Inflammatory macrophage treated with lipopolysaccharide for 4 hours (primary cell): ENCODE measurements at regions not wholly inside any gene's neighbourhood (a gene's known extent, or its start where the extent isn't known, plus 50 kb on each side); places are given as distances from the start of the nearest gene placed in this dataset.
"Not testable (repeated sequence)": the region's sequence is repeated elsewhere in the genome, so short reads cannot be mapped to it uniquely, and the experiment has no call there.

ENCODE experiments used
- DNase-seq: peaks from one replicate; pipeline ENCODE4 v3.0.0-alpha.2; 2020

DNA sequence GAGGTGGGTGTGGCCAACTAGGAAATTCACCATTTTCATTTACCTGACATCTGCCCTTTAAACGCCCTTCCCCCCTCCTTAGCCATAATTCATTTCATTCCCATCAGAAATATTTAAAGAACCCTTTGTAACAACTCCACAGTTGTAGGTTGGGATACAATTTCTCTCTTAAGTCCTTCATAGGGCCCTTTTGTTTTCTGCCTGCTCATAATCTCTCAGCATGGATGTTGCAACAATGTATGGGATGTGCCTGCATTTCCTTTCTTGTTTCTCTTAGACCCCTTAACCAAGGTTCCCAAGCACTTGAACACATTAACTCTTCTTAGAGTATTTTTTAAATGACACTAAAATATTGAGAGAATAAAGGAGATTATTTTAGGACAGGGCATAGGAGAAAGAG, 51.7 kb upstream of the MYO10 start:
- DNase-seq: no peak

DNA sequence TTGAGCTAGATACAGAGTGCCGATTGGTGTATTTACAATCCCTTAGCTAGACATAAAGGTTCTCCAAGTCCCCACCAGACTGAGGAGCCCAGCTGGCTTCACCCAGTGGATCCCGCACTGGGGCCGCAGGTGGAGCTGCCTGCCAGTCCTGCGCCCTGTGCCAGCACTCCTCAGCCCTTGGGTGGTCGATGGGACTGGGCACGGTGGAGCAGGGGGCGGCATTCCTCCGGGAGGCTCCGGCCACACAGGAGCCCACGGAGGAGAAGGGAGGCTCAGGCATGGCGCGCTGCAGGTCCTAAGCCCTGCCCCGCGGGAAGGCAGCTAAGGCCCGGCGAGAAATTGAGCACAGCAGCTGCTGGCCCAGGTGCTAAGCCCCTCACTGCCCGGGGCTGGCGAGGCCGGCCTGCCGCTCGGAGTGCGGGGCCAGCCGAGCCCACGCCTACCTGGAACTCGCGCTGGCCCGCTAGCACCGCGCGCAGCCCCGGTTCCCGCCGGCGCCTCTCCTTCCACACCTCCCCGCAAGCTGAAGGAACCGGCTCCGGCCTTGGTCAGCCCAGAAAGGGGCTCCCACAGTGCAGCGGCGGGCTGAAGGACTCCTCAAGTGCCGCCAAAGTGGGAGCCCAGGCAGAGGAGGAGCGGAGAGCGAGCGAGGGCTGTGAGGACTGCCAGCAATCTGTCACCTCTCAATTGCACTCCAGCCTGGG, 54.9 kb upstream of the MYO10 start:
- not testable (repeated sequence) for DNase-seq

DNA sequence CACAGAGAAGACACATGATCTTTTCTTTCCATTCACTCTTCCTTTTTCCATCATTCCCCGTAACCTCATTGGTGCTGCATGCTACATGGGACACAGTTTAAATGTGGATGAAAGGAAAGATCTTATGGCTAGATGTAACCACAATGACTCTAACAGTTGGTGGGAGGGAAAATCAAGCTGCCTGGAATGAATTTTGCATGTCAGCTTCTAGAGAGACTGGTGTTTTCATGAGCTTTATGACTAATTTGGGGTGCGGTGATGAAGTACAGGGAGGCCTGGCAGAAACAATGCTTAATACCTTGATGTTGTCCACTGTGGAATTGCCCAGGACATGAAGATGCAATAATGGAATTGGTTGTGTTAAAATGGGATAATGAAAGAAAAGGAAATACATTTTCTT, 55.9 kb upstream of the MYO10 start:
- no peak for DNase-seq

DNA sequence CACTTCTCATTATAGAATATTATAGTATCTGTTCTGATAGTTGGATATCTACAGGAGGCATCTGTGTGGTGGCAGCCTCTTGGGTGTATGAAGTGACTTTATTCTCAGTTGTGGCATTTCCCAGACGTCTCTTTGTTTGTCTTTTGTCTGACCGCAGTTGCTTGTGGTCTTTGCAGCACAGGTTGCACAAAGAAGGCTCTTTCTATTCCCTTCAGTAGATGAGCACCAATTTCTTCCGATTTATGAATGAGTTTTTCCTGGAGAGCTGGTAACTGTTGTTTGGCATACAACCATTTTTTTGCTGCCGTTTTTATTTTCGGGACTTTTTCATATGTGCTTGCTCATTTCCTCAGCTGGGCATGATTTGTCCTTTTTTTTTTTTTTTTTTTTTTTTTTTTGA, 56.4 kb upstream of the MYO10 start:
- DNase-seq: no peak

DNA sequence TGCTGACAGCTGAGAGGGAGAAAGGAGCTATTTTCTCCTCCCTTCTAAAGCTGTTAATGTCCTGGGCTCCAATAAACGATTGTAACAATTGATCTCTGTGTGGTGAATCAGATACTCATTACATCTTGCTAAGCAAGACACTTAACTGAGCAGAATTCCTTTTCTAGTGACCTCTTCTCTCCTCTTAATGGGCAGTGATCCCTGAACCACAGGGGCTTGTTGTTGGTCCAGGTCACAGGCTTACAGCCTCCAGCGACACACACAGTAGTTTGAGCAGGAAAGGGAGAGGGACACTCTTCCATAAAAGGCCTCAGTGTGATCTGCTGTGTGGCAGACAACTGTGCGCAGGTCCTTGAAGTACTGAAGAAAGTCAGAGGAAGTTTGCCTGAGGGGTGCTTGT, 58.5 kb upstream of the MYO10 start:
- no peak for DNase-seq

DNA sequence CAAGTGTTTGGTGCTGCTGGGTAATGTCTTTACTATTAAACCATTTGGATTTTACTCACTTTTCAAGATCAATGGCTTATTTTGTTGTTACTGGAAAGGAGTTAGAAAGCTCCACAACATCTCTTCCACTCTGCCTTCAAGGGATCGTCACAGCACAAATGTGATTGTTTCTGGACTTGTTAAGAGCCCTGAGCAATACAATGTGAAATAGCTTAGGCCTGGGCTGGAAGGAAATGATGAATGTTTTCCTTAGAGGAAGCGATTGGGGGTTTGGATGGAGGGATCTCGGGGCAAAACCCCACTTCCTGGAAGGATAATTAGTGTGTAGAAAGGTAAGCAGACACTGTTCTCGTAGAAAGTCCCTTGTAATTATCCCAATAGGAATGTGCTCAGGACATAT, 59.3 kb upstream of the MYO10 start:
- DNase-seq: no peak

DNA sequence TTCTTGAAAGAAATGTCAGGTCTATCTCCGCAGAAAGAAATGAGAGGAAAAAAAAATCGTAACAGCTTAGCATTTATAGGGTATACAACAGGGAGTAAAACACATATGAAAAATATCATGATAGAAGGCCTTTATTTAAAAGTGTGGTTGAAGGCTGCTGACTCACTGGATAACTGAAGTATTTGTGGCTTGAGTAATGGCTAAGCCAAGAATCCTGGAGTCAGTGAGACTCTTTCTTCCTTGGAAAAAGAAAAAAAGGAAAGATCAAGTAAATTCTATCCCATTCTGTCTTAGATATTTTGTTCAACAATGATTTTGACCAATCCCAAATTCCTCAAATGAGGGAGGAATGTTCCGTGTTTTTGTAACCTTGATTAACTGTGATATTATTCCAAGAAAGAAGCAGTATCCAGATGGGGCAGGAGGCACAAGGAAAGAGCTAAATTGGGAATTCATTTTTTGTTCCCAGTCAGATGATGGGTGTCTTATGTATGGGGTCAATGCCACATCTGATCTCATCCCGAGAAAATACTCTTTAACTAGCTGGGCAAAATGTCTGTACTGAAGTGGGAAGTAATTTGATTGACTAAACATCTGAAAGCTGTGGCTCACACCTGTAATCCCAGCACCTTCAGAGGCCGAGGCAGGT, 64.3 kb upstream of the MYO10 start:
- DNase-seq: no peak

DNA sequence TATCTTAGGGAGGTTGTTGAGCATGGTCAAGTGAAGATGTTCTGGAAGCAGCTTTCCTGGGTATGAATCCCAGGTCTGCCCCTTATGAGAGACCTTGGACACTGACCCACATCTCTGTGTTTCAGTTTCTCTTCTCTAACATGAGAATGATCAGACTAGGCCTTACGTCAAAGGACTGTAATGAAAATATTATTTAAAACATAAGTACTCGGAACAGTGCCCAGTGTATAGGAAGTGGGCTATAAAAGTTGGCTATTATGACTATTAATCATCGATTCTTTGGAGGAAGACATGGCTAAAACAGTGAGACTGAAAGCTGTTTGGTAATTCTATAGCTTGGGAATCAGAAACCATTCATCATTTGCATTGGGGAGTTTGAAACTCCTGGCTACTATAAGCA, 65.3 kb upstream of the MYO10 start:
- no peak for DNase-seq

DNA sequence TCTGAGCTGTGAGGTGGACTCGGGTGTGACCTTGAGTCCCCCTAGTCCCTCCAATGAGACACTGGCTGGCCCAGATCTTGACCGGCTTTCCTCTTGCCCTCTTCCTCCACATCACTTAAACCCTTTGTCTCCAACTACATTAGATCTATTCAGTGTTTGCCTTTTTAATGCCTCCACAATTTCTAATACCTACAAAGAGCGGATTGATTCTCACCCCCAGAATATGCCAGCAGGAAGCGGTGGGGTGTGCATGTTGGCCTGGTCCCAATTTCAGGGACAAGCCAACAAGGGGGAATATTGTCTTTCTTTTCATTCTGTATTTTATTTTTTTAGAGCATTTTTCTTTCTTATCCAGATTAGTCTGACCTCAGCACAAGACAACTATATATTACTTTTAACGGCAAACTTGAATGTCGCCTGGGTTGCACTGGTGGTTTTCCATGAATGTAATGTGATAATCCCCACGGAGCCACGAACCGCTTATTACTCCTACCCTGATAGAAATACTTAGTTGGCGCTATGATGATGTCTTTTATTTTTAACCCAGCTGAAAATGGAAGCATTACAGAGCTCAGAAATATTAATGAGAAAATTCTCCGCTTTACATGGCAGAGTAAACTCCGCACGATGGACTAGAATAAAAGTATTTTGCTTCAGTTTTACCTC, 68.5 kb upstream of the MYO10 start:
- no peak for DNase-seq

DNA sequence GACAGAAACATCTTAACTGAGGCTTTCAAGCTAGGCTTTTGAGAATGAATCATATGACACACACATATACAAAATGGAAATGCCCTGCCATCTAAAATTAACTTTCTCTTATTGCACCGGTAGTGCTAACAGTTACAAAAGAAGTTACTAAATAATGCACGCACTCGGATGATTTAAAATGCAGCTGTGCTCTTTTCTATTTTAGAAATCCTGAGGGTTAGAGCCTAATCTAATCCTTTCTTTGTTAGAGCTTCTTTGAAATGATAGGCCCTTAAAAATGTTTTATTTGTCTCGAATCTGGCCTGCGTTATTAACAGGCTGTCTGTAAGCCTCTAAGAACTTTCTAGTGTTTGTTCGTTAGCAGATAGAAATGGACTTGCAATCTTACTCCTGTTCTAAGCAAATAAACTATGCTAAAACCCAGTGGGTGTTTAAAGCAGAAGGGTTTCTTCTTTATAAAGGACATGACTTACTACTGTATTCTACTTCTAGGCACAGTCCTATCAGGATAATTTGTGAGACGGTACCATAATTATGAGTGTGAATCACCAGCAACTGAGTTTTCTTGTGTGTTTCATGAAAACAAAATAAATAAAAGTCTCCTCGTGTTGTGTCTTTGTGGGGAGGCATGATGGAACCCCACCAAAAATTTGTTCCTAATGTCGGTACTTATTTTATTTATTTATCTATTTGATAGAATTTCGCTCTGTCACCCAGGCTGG, 69.2 kb upstream of the MYO10 start:
- DNase-seq: no peak

DNA sequence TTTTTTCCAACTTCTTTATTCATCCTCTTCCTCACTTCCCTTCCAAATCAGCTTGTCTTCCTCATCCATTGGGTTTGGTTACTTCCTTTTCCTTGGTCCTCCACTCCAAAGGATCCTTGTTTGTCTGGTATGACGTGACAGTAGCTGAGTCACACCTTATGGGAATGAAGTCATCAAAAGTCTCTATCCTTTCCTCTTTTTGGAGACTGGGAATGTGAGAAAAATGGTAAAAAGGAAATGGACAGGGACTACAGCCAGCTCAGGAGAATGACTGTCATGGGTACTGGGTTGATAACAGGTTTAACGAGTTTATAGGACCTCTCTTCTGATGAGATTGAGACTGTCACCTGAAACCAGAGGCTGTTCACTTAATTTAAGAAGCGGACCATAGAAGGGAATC, 76.2 kb upstream of the MYO10 start:
- peak; percentile 81 for DNase-seq

DNA sequence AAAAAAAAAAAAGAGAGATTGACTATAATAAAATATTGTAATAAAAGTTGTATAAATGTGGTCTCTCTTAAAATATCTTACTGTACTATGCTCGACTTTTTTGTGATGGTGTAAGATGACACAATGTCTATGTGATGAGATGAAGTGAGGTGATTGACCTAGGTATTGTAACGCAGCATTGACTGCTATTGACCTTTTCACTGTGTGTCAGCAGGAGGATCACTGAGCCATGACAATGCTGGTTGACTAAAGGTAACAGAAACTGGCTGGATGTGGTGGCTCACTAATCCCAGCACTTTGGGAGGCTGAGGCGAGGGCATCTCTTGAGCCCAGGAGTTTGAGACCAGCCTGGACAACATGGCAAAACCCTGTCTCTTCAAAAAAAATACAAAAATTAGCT, 78.6 kb upstream of the MYO10 start:
- no peak for DNase-seq

DNA sequence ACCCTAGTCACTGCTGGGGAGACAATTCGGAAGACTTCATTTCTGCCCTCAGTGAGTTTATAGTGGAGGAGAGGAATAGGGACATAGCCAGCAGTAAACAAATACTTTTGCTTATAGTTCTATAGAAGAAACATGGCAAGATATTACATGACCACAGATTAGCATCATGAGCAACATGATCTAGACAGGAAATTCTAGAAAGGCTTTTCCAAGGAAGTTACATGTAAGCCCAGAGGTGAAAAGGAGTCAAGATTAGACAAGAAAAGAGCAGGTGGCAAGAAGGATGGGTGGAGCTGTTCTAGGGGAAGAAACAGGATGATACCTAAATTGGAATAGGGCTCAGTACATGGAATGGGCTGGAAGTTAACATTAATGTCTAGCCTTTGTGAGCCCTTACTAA, 82.8 kb upstream of the MYO10 start:
- no peak for DNase-seq

DNA sequence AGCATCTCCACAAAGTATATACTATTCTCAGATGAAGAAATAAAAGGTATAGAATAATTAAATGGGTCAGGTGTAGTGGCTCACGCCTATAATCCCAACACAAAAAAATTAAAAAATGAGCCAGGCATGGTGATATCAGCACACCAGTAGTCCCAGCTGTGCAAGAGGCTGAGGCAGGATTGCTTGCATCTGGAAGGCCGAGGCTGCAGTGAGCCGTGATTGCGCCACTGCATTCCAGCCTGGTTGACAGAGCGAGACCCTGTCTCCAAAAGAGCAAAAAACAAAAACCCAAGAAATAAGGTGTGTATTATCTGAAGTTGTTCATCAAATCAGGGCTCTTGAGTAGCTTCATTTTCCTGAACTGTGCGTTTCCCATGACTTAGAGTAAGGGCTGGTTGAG, 83.2 kb upstream of the MYO10 start:
- no peak for DNase-seq

DNA sequence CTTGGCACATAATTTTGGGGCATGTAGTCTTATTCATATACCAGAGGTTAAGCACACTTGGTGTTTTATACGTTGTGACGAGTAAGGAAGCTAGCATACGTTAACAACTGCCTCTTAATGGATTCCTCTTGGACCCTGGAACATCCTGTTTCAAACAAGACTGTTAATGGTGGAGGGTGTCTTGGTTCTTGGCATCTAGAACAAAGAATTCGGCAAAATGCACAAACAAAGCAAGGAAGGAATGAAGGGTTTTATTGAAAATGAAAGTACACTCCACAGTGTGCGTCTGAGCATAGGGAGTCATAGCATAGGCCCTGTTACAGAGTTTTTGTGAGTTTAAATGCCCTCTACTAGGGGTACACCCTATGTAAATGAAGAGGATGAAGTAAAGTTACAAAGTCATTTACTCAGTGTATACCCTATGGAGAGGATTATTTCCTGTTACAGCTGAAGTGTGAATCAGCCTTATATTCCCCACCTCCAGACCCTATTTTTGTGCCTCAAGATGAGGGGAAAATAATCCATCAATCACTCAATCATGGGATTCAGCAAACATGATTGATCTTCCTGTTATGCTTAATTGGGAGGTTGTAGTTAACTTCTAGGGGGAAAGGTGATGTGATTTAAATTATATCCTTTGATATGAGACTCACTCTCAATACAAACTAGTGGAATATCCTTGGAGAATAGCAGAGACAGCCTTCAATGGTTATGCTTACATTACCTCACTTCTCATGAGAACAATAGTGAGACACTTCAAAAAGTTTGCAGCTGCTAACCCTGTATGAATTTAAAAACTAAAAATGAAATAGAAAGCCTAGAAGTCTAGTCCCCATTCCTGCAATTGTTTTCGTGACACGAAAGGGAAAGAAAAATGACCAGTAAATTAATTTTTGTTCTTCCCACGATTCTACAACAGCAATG, 84.9 kb upstream of the MYO10 start:
- DNase-seq: no peak

DNA sequence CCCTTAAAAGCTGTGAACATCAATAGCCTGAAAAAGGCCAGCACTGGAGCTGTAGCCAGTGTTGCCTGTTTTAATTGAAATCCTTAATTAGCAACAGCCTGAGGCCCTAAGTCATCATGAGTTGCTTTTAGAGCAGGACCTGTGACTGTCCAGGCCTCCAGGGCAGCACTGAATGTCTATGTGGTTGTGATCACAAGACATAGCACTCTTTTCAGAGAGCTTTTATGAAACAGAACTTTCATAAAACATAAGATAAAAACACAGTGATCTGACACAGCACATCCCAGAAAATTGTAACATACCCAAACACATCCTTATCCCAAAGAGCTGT, 85.5 kb upstream of the MYO10 start:
- no peak for DNase-seq

DNA sequence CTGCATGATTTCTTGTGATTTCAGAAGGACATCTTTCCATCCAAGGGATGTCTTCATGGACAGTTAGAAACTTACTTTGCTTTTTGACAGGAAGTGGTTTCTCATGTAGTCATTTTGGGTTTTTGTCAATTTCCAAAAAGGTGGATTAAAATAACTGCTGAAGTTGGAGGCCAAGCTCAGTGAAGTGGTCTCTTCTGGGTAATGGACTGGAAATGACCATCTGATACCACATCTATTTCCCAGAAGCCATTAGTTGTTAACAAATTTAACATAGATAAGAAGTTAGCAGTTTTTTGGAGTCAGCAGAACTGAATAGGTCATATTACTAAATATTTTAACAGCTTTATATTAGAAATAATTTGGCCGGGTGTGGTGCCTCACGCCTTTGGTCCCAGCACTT, 86.2 kb upstream of the MYO10 start:
- DNase-seq: peak; percentile 11

DNA sequence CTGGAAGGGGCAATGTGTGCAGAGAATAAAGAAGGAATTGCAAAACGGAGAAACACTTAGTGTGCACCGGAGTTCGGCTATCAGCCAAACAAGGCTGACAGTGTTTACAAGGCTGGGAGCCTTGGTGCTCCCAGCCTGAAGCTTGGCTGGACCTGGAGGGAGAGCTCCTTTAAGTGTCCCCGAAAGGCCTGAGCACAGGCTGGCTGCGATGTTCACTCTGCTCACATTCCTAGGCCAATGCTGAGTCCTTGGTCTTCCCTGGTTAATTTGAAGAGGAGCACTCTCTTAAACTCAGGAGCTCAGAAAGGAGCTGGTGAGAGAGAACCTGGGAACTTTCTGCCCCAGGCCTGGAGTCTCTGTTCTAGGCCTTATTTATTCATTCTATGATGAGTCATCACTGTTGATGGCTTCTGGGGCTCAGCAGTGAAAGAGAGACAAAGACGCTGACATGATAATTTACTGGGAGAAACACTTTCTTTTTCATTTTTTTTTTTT, 88.6 kb upstream of the MYO10 start:
- no peak for DNase-seq

DNA sequence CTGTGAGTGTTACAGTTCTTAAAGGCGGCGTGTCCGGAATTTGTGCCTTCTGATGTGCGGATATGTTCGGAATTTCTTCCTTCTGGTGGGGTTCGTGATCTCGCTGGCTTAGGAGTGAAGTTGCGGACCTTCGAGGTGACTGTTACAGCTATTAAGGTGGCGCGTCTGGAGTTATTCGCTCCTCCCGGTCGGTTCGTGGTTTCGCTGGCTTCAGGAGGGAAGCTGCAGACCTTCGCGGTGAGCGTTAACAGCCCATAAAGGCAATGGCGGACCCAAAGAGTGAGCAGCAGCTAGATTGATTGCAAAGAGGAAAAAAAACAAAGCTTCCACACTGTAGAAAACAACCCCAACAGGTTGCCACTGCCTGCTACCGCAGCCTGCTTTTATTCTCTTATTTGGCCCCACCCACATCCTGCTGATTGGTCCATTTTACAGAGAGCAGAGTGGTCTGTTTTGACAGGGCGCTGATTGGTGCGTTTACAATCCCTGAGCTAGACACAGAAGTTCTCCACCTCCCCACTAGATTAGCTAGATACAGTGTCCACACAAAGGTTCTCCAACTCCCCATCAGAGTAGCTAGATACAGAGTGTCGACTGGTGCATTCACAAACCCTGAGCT, 95.7 kb upstream of the MYO10 start:
- not testable (repeated sequence) for DNase-seq

DNA sequence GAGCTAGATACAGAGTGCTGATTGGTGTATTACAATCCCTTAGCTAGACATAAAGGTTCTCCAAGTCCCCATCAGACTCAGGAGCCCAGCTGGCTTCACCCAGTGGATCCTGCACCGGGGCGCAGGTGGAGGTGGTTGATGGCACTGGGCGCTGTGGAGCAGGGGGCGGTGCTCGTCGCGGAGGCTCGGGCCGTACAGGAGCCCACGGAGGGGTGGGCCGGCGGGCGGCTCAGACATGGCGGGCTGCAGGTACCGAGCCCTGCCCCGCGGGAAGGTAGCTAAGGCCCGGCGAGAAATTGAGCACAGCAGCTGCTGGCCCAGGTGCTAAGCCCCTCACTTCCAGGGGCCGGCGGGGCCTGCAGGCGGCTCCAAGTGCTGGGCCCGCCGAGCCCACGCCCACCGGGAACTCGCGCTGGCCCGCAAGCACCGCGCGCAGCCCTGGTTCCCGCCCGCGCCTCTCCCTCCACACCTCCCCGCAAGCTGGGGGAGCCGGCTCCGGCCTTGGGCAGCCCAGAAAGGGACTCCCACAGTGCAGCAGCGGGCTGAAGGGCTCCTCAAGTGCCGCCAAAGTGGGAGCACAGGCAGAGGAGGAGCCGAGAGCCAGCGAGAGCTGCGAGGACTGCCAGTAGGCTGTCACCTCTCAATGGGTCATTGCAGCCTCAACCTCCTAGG, 96.4 kb upstream of the MYO10 start:
- not testable (repeated sequence) for DNase-seq

DNA sequence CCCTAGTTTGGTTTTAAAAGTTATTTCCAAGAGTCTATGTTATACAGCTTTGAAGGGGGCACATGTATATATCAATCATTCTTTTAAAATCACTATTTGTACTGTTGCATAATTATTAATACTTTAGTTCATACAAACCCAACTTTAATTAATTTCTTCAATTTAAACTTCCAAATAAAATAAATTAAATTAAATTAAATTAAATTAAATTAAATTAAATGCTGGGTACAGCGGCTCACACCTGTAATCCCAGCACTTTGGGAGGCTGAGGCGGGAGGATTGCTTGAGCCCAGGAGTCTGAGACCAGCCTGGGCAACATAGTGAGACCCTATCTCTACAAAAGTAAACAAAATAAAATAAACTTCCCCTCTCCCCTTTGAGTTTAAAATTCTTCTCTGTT, 98.9 kb upstream of the MYO10 start:
- DNase-seq: not testable (repeated sequence)

DNA sequence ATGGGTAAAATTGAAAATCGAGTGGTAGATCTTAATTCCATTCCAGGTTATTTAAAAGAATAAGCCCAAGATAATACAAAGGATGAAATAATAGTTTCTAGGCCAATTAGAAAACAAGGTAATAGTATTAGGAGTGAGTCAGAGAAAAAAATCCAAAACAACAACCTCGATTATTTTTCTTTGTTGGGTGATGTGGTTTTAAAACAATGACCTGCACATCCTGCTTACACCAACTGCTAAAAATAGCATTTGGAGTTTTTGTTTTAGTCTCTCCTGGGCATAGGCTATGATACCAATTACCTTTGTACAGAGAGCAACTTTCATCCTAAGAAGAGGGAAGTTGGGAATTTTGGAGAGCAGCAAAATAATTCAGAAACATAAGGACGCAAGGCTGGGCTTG, 101.7 kb upstream of the MYO10 start:
- no peak for DNase-seq
